OCI-LY3 (cell line): ENCODE measurements at regions not wholly inside any gene's neighbourhood (a gene's known extent, or its start where the extent isn't known, plus 50 kb on each side); places are given as distances from the start of the nearest gene placed in this dataset.
"Not testable (repeated sequence)": the region's sequence is repeated elsewhere in the genome, so short reads cannot be mapped to it uniquely, and the experiment has no call there.

Experiments
- H2AFZ ChIP-seq: fragments of 200-600, 300-600 bp; shearing (Covaris generic); 2 replicates; pipeline ENCODE4 v1.6.0; 2014; ENCODE audit warnings: antibody characterized with exemption, low read depth, low read length
- H3K27ac ChIP-seq: fragments of 200-600, 300-600 bp; sonication (generic); 2 replicates; pipeline ENCODE4 v1.5.1; 2014; ENCODE audit warnings: mild to moderate bottlenecking, low read length, moderate library complexity, mixed read lengths
- H3K27me3 ChIP-seq: fragments of 200-600, 300-600 bp; sonication (generic); 2 replicates; pipeline ENCODE4 v1.6.1; 2014; ENCODE audit warnings: low read depth, low read length, mixed read lengths
- H3K36me3 ChIP-seq: fragments of 200-600, 300-600 bp; sonication (generic); replicated peaks from 2 replicates; pipeline ENCODE3; 2014; ENCODE audit warnings: low read depth, low read length, mixed read lengths
- H3K4me1 ChIP-seq: fragments of 300-600, 200-600 bp; sonication (generic); 2 replicates; pipeline ENCODE4 v1.6.1; 2014; ENCODE audit warnings: low read length, mixed read lengths
- H3K4me2 ChIP-seq: fragments of 200-600, 300-600 bp; sonication (generic); 2 replicates; pipeline ENCODE4 v1.6.1; 2014; ENCODE audit warnings: low read length, mixed read lengths
- H3K4me3 ChIP-seq: fragments of 300-600, 200-600 bp; sonication (generic); 2 replicates; pipeline ENCODE4 v1.5.1; 2014; ENCODE audit warnings: antibody characterized with exemption, mild to moderate bottlenecking, low read length, moderate library complexity
- H3K79me2 ChIP-seq: fragments of 300-600, 200-600 bp; shearing (Covaris generic); 2 replicates; pipeline ENCODE4 v1.6.1; 2014; ENCODE audit warnings: mild to moderate bottlenecking, low read length, mixed read lengths
- H3K9ac ChIP-seq: fragments of 300-600, 200-600 bp; shearing (Covaris generic); 2 replicates; pipeline ENCODE4 v1.6.0; 2014; ENCODE audit warnings: mild to moderate bottlenecking, low read length, moderate library complexity
- H3K9me3 ChIP-seq: fragments of 200-600, 300-600 bp; shearing (Covaris generic); 2 replicates; pipeline ENCODE4 v1.6.1; 2014; ENCODE audit warnings: low read length, mixed read lengths; ENCODE audit not compliant: insufficient read depth
- H4K20me1 ChIP-seq: fragments of 200-600, 300-600 bp; sonication (generic); 2 replicates; pipeline ENCODE4 v1.6.1; 2016; ENCODE audit warnings: low read length, mixed read lengths; ENCODE audit not compliant: insufficient read depth

GRCh38 chr5:99509064-99509463 lies 580.3 kb upstream of the CHD1 start:
- H3K36me3 ChIP-seq = not testable (repeated sequence)

GRCh38 chr5:99495456-99495855 lies 566.6 kb upstream of the CHD1 start:
- H3K27me3 ChIP-seq, H2AFZ ChIP-seq, H3K27ac ChIP-seq, H3K79me2 ChIP-seq, H3K36me3 ChIP-seq, H3K4me3 ChIP-seq, H3K9me3 ChIP-seq, H3K4me1 ChIP-seq, H4K20me1 ChIP-seq, H3K9ac ChIP-seq: not testable (repeated sequence)
- 0 out of 2 replicates have a peak overlapping the region, but pooled peaks have one; percentile 15 for H3K4me2 ChIP-seq

More at GRCh38 chr5:99509064-99509463, 580.3 kb upstream of the CHD1 start:
- not testable (repeated sequence) for H3K4me3 ChIP-seq, H3K9ac ChIP-seq, H3K9me3 ChIP-seq, H2AFZ ChIP-seq, H3K4me1 ChIP-seq, H3K27me3 ChIP-seq, H3K79me2 ChIP-seq, H3K4me2 ChIP-seq, H3K27ac ChIP-seq, H4K20me1 ChIP-seq

DNA sequence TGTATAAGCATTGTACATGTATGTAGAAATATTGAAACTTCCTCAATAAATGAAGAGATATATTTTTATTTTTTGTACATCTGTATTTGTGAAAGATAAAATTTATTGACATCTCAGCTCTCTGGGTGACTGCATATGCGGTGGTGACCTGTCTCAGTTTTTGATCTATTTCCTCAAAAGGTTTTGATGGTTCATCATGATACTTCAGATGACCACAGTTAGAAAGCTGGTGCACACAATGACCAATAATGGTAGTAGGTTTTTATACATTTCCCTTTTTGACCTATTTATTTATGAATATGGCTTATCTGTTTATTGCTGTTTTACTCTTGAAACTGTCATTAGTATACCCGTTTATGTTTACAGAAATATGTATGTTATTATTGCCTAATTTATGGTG lies 549.6 kb upstream of the CHD1 start:
- H3K27ac ChIP-seq, H4K20me1 ChIP-seq, H3K9ac ChIP-seq: not testable (repeated sequence)

DNA sequence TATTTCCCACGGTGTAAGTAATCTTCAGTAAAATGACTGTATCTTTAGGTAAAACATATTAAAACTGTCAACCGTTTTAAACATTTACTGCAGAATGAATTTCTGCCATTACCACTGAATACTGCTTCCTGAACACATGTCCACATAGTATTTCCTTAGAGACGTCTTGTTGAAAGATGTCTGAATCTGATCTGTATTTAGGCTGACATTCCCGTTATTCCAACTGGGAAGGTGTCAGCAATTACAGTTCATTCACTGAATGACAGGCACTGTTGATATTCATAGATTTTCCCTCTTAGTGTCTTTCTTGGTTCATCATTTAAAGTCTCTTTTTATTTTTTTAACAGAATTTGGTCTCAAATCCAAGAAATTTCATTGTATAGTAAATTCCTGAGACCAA lies 544.5 kb upstream of the CHD1 start:
- H3K9me3 ChIP-seq, H3K4me1 ChIP-seq, H4K20me1 ChIP-seq, H3K4me3 ChIP-seq, H3K4me2 ChIP-seq, H2AFZ ChIP-seq, H3K79me2 ChIP-seq, H3K27me3 ChIP-seq, H3K27ac ChIP-seq, H3K9ac ChIP-seq, H3K36me3 ChIP-seq: not testable (repeated sequence)

More for the DNA sequence above, 549.6 kb upstream of the CHD1 start:
- H3K4me3 ChIP-seq, H3K36me3 ChIP-seq, H3K79me2 ChIP-seq, H3K9me3 ChIP-seq, H2AFZ ChIP-seq, H3K27me3 ChIP-seq, H3K4me2 ChIP-seq, H3K4me1 ChIP-seq: not testable (repeated sequence)

GRCh38 chr5:99471726-99472125 lies 542.9 kb upstream of the CHD1 start:
- not testable (repeated sequence) for H4K20me1 ChIP-seq, H3K79me2 ChIP-seq, H3K4me2 ChIP-seq, H2AFZ ChIP-seq, H3K4me1 ChIP-seq, H3K27me3 ChIP-seq, H3K9ac ChIP-seq, H3K4me3 ChIP-seq, H3K27ac ChIP-seq, H3K36me3 ChIP-seq, H3K9me3 ChIP-seq

GRCh38 chr5:99471178-99471577 lies 542.4 kb upstream of the CHD1 start:
- H3K27me3 ChIP-seq, H4K20me1 ChIP-seq, H3K4me3 ChIP-seq, H3K27ac ChIP-seq, H3K9me3 ChIP-seq, H3K9ac ChIP-seq, H3K36me3 ChIP-seq, H2AFZ ChIP-seq, H3K4me1 ChIP-seq, H3K4me2 ChIP-seq, H3K79me2 ChIP-seq: not testable (repeated sequence)

DNA sequence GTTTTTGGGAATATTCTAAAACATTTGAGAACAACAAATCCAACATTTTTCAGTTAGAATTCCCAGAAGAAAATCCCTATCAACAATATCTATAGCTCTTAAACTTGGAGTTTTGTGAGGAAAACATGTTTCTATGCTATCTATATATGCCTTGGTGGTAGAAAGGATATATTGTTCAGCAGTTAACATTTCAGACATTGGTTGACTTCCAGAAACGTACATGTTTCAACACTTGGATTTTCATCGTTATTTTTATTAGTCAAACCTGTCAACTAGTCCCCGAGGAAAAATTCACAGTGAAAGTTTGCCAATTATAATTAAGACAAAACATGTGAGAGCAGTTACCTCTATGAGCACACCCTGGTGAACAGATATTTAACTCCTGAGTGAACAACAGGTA lies 541.8 kb upstream of the CHD1 start:
- not testable (repeated sequence) for H3K9me3 ChIP-seq, H2AFZ ChIP-seq, H3K4me3 ChIP-seq, H3K27ac ChIP-seq, H3K4me1 ChIP-seq, H3K36me3 ChIP-seq, H4K20me1 ChIP-seq, H3K4me2 ChIP-seq, H3K9ac ChIP-seq, H3K79me2 ChIP-seq, H3K27me3 ChIP-seq
